Body of pancreas (tissue), 4 donors: ENCODE measurements at regions not wholly inside any gene's neighbourhood (a gene's known extent, or its start where the extent isn't known, plus 50 kb on each side); places are given as distances from the start of the nearest gene placed in this dataset.

Source experiments
- POLR2A ChIP-seq, 3 donors: fragments of 450-650 bp; IDR thresholded peaks; one replicate each; pipeline ENCODE4 v1.6.1; 2016; ENCODE audit warnings: antibody characterized with exemption in 3 of 3, mild to moderate bottlenecking in 2 of 3
- TF ChIP-seq, protein P1 (sequence below), 7 experiments: fragments of 450-650 bp in 4 of 7; fragments of 200-600 bp in 3 of 7; sonication (generic) in 3 of 7; IDR thresholded peaks; one replicate each; pipeline ENCODE4 v1.5.1; 2016 to 2019; ENCODE audit warnings: antibody characterized with exemption in 7 of 7

DNA sequence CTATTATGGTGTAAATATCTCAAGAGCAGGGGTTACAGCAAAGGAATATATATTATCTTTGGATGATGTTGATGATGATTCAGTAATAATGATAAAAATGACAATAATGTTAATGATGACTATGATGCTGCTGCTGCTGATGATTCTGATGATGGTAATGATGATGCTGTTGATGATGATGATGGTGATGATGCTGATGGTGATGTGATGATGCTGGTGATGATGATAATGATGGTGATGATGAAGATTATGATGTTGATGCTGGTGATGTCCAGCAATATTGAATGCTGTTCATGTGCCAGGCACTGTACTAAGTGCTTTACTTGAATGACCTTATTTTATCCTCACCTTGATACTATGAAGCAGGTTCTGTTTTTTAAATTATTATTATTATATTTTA is 226.0 kb upstream of the ANKH start:
- TF ChIP-seq, protein P1, sequence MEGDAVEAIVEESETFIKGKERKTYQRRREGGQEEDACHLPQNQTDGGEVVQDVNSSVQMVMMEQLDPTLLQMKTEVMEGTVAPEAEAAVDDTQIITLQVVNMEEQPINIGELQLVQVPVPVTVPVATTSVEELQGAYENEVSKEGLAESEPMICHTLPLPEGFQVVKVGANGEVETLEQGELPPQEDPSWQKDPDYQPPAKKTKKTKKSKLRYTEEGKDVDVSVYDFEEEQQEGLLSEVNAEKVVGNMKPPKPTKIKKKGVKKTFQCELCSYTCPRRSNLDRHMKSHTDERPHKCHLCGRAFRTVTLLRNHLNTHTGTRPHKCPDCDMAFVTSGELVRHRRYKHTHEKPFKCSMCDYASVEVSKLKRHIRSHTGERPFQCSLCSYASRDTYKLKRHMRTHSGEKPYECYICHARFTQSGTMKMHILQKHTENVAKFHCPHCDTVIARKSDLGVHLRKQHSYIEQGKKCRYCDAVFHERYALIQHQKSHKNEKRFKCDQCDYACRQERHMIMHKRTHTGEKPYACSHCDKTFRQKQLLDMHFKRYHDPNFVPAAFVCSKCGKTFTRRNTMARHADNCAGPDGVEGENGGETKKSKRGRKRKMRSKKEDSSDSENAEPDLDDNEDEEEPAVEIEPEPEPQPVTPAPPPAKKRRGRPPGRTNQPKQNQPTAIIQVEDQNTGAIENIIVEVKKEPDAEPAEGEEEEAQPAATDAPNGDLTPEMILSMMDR (IDR thresholded peaks at IDR 0.05): no peak
- TF ChIP-seq POLR2A (IDR thresholded peaks at IDR 0.05): no peak
